ENCODE measurements at regions not wholly inside any gene's neighbourhood (a gene's known extent, or its start where the extent isn't known, plus 50 kb on each side); places are given as distances from the start of the nearest gene placed in this dataset.

- H3K4me3 ChIP-seq (ENCODE audit: low read depth, low read length): no peak overlapping the region
- TF ChIP-seq CTCF (IDR thresholded peaks at IDR 0.05; ENCODE audit: borderline replicate concordance, insufficient read depth, low read depth, low read length): no peak
Observed at GRCh38 chr4:28391877-28392276, 1531.2 kb downstream of the STIM2 start.

- no peak for TF ChIP-seq CTCF (IDR thresholded peaks at IDR 0.05; ENCODE audit: borderline replicate concordance, insufficient read depth, low read depth, low read length)
- no peak overlapping the region for H3K4me3 ChIP-seq (ENCODE audit: low read depth, low read length)
Observed at GRCh38 chr4:28402751-28403150, 1542.1 kb downstream of the STIM2 start.

- no peak for TF ChIP-seq CTCF (IDR thresholded peaks at IDR 0.05; ENCODE audit: borderline replicate concordance, insufficient read depth, low read depth, low read length)
- H3K4me3 ChIP-seq (ENCODE audit: low read depth, low read length): no peak overlapping the region
Observed at GRCh38 chr4:28421221-28421620, 1560.6 kb downstream of the STIM2 start.

- H3K4me3 ChIP-seq (ENCODE audit: low read depth, low read length): no peak overlapping the region
- TF ChIP-seq CTCF (IDR thresholded peaks at IDR 0.05; ENCODE audit: borderline replicate concordance, insufficient read depth, low read depth, low read length): no peak
Observed at GRCh38 chr4:28426251-28426650, 1565.6 kb downstream of the STIM2 start.

- TF ChIP-seq CTCF (IDR thresholded peaks at IDR 0.05; ENCODE audit: borderline replicate concordance, insufficient read depth, low read depth, low read length): no peak
- no peak overlapping the region for H3K4me3 ChIP-seq (ENCODE audit: low read depth, low read length)
Observed at GRCh38 chr4:28427306-28428085, 1566.9 kb downstream of the STIM2 start.

- no peak overlapping the region for H3K4me3 ChIP-seq (ENCODE audit: low read depth, low read length)
- no peak for TF ChIP-seq CTCF (IDR thresholded peaks at IDR 0.05; ENCODE audit: borderline replicate concordance, insufficient read depth, low read depth, low read length)
Observed at GRCh38 chr4:28432348-28433025, 1571.8 kb downstream of the STIM2 start.

- H3K4me3 ChIP-seq (ENCODE audit: low read depth, low read length): no peak overlapping the region
- TF ChIP-seq CTCF (IDR thresholded peaks at IDR 0.05; ENCODE audit: borderline replicate concordance, insufficient read depth, low read depth, low read length): no peak
Observed at GRCh38 chr4:28435314-28435713, 1574.7 kb downstream of the STIM2 start.
